ENCODE measurements at regions not wholly inside any gene's neighbourhood (a gene's known extent, or its start where the extent isn't known, plus 50 kb on each side); places are given as distances from the start of the nearest gene placed in this dataset.

GRCh38 chr13:87100431-87100830 lies 570.7 kb upstream of the SLITRK5 start:
- dilution Hi-C loops (cut with MboI; ENCODE audit: extremely low pct_ligation_motif_present, low sequenced_read_pairs): no loop called here
- FAIRE-seq: no peak
- Histone ChIP-seq H3K79me2 (ENCODE audit: control insufficient read depth, insufficient read depth, low read length) (no peaks in the 10 kb centered on the region), H3K9me3 (ENCODE audit: control insufficient read depth, low read depth, low read length) (no peaks in the 10 kb centered on the region), H3K9me1 (ENCODE audit: control insufficient read depth, extremely low read depth, insufficient read depth, low read length) (no peaks in the 10 kb centered on the region), H3K4me1 (ENCODE audit: control insufficient read depth, extremely low read depth, insufficient read depth, low read length) (no peaks in the 10 kb centered on the region), H2AFZ (ENCODE audit: control insufficient read depth, low read length) (no peak overlapping the region), H3K27ac (ENCODE audit: control insufficient read depth, insufficient read depth, low read length) (no peak overlapping the region), H3K4me3 (ENCODE audit: control insufficient read depth in 2 of 3, extremely low read depth in 1 of 3, insufficient read depth in 2 of 3, low read depth in 1 of 3, low read length in 3 of 3) (no peak overlapping the region), H3K36me3 (ENCODE audit: control insufficient read depth in 2 of 2, extremely low read depth in 1 of 2, insufficient read depth in 2 of 2, low read length in 2 of 2) (no peaks in the 10 kb centered on the region), H3K27me3 (ENCODE audit: control insufficient read depth, extremely low read depth, insufficient read depth, low read length) (no peaks in the 10 kb centered on the region), H4K20me1 (ENCODE audit: control insufficient read depth, extremely low read depth, insufficient read depth, low read length) (no peaks in the 10 kb centered on the region), H3K4me2 (ENCODE audit: control insufficient read depth, extremely low read depth, insufficient read depth, low read depth, low read length) (no peak overlapping the region), H3K9ac (ENCODE audit: control insufficient read depth, extremely low read depth, insufficient read depth, low read length) (no peak overlapping the region)
- DNase-seq (ENCODE audit: low read depth, low spot score): no peak
- no peak for TF ChIP-seq CTCF (optimal IDR thresholded peaks at IDR 0.05 in 1 of 3, IDR thresholded peaks at IDR 0.05 in 1 of 3, conservative IDR thresholded peaks at IDR 0.05 in 1 of 3; ENCODE audit: extremely low read depth in 1 of 3, insufficient read depth in 2 of 3, low read length in 3 of 3)

GRCh38 chr13:87107651-87108050 lies 563.5 kb upstream of the SLITRK5 start:
- DNase-seq (ENCODE audit: low read depth, low spot score) (no peak), FAIRE-seq (no peak)
- Histone ChIP-seq H4K20me1 (ENCODE audit: control insufficient read depth, extremely low read depth, insufficient read depth, low read length) (no peaks in the 10 kb centered on the region), H3K9me1 (ENCODE audit: control insufficient read depth, extremely low read depth, insufficient read depth, low read length) (no peaks in the 10 kb centered on the region), H3K27me3 (ENCODE audit: control insufficient read depth, extremely low read depth, insufficient read depth, low read length) (no peaks in the 10 kb centered on the region), H3K4me1 (ENCODE audit: control insufficient read depth, extremely low read depth, insufficient read depth, low read length) (no peaks in the 10 kb centered on the region), H3K27ac (ENCODE audit: control insufficient read depth, insufficient read depth, low read length) (no peak overlapping the region), H3K79me2 (ENCODE audit: control insufficient read depth, insufficient read depth, low read length) (no peaks in the 10 kb centered on the region), H3K36me3 (ENCODE audit: control insufficient read depth in 2 of 2, extremely low read depth in 1 of 2, insufficient read depth in 2 of 2, low read length in 2 of 2) (no peaks in the 10 kb centered on the region), H2AFZ (ENCODE audit: control insufficient read depth, low read length) (no peak overlapping the region), H3K4me2 (ENCODE audit: control insufficient read depth, extremely low read depth, insufficient read depth, low read depth, low read length) (no peak overlapping the region), H3K4me3 (ENCODE audit: control insufficient read depth in 2 of 3, extremely low read depth in 1 of 3, insufficient read depth in 2 of 3, low read depth in 1 of 3, low read length in 3 of 3) (no peak overlapping the region), H3K9me3 (ENCODE audit: control insufficient read depth, low read depth, low read length) (no peaks in the 10 kb centered on the region), H3K9ac (ENCODE audit: control insufficient read depth, extremely low read depth, insufficient read depth, low read length) (no peak overlapping the region)
- dilution Hi-C loops (cut with MboI; ENCODE audit: extremely low pct_ligation_motif_present, low sequenced_read_pairs): no loop called here
- TF ChIP-seq CTCF (optimal IDR thresholded peaks at IDR 0.05 in 1 of 3, IDR thresholded peaks at IDR 0.05 in 1 of 3, conservative IDR thresholded peaks at IDR 0.05 in 1 of 3; ENCODE audit: extremely low read depth in 1 of 3, insufficient read depth in 2 of 3, low read length in 3 of 3) (no peak), EZH2 (IDR thresholded peaks at IDR 0.05; ENCODE audit: low read length) (no peak)
